Umbilical cord (tissue), 1 donor: ENCODE measurements at regions not wholly inside any gene's neighbourhood (a gene's known extent, or its start where the extent isn't known, plus 50 kb on each side); places are given as distances from the start of the nearest gene placed in this dataset.
A peak's percentile ranks its signal among the peaks of the same experiment; 100 is the strongest.

Experiments used
- DNase-seq: peaks from one replicate; pipeline ENCODE4 v3.0.0-alpha.2; 2015; ENCODE audit warnings: low spot score

DNA sequence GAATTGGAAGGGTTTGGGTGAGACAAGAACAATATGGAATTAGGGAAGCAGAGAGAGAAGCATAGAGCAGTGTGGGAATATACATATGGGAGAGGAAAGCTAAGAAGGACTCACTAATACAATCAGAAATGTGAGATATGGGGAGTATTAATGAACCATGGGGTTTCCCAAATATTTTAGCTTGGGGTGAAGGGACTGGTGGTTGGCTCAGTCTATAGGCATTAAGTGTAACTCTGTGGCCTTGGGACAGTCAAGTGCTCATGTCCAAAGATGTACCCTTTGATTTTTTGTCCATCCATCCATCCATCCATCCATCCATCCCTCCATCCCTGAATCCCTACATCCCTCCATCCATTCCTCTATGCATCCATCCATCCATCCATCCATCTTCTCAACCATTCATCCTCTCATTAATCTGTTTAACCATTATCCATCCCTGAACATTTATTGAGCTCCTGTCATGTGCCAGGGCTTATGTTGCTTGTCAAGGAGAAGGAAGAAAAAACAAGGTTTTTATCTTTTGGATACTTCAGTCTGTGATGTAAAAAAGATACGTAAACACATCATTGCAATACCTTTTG, 263.4 kb upstream of the CHD6 start:
- DNase-seq = no peak

GRCh38 chr20:41879123-41879522, 260.9 kb upstream of the CHD6 start:
- no peak for DNase-seq

- DNase-seq = no peak
Observed at GRCh38 chr20:41877911-41878310, 259.7 kb upstream of the CHD6 start.

- no peak for DNase-seq
Observed at GRCh38 chr20:41874658-41875057, 256.5 kb upstream of the CHD6 start.

DNA sequence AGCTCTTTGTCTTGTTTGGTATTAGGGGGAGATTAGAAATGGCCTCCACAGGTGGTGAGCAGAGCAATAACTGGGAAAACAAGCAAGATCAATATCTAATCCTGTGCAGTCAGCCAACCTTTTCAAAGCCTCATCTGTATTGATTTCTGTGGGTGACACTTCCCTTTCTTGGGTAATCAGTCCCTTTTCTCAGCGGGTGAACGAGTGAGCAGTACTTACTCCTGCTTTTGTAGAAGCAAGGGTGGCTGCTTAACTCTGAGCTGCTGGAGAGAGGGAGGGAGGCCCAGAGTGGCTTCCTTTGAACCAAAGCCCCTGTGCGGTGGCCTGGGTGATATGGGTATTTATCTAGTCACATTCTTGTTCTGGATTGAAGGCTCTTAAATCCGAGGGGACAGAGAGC, 254.8 kb upstream of the CHD6 start:
- no peak for DNase-seq

GRCh38 chr20:41870869-41871462, 252.8 kb upstream of the CHD6 start:
- no peak for DNase-seq

- DNase-seq = no peak
Observed at GRCh38 chr20:41869261-41869660, 251.1 kb upstream of the CHD6 start.

GRCh38 chr20:41865938-41866337, 247.8 kb upstream of the CHD6 start:
- DNase-seq = no peak

DNA sequence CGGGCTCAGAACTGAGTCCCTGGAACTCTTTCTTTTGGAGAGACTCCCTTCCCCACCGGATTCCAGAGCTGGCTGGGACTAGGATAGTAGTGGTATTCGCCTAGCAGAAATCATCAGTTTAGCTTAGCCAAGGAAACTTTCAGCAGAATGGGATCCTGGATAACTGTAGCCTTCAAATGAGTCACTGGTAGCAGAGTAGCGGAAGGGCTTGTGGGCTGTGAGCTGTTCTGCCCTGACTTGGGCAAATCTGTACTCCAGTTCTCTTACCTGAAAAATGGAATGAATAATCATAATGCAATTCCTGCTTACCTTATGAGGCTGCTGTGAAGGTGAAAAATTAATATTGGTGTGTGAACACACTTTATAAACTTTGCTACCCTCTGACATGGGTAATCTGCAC, 244.3 kb upstream of the CHD6 start:
- DNase-seq = peak; percentile 9

DNA sequence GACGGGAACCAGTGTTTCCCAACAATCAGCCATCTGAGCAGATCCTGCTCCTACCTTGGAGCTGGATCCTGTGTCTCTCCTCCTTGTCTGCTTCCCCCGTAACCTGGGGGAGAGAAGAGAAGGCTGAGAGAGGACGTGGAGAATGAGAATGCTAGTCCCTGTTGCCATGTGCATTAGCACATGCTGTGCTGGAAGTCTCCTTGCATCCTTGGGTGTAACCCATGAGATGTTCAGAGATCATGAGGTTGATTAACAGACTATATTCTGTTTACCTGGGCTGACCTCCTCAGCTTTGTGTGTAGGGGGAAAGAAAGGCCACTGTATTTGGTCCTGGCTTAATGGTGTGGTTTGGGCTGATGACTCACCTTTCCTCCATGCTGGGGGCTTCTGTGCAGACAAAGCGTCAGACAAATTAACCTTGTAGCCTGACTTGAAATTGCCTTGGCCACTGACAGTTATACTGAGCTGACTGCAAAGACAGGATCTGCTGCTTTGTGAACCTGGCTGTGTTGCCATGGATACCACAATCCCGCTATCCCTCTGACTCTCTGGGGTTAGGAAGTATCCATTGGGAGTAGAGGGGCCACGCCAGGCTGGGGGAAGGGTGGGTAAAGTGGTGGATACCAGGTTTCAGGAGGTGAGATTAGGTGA, 243.7 kb upstream of the CHD6 start:
- DNase-seq = no peak

DNA sequence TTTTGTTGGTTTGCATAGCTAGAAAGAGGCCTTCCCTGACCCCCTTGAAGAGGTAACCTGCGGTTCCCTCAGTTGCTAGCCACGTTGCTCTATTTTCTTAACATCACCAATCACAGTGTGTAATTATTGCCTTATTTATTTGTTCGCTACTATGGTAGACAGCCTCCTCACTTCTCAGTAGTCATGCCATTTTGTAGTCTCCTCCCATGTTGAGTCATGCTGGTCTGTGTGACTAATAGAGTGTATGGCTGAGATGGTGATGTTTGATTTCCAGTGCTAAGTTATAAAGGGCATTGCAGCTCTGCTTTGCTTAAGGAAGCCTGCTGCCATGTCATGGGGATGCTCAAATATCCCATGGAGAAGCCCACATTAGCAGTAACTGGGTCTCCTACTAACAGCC, 236.6 kb upstream of the CHD6 start:
- no peak for DNase-seq

DNA sequence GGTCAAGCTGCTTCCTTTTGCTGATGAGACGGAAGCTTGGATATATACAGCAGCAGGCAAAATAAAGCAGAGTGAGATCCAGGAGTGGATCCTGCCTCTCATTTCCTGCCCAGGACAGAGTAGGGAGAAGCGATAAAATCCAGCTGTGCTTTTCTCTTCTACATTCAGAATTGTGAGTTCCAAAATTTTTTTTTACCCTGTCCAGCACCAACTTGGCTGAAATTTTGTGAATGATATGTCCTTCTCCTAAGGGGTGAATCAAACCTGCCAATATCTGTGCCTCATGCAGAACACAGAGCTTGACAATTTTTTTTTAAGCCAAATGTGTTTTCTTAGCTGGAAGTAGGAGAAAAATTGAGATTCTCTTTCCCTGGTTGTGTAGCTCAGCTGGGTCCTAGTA, 235.6 kb upstream of the CHD6 start:
- DNase-seq = peak; percentile 5

DNA sequence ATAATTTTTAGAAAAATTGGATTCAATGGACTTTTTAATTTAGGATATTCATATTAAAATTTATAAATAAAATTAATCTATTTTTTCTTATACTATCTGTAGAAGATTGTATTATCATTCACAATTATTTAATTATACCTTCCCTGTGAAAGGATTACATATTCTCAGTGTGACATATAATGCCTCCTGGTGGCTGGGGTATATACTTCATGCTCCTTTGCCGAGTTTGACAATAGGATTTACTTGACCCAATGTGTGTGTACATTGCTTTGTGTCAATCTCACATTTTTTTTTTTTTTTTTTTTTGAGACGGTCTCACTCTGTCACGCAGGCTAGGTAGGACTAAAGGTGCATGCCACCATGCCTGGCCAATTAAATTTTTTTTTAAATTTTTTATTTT, 230.0 kb upstream of the CHD6 start:
- DNase-seq = no peak

GRCh38 chr20:41837669-41838224, 219.6 kb upstream of the CHD6 start:
- no peak for DNase-seq

DNA sequence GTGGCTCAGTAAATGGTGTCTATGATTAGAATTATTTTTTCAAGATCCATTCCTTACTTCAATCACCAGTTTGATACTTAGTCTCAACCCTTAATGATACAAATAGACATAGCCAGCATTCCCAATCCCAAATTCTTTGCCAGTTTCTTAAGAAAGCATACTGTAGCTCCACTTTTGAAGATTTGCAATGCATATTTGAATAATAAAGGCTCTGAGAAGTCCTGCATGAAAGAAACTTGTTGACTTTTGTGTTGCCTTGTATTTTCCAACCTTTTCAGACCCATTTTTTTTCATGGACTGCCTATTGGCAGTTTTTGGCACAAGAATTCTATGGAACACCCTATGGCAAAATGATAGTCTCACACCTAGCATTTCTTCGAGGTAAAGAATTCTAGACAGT, 215.6 kb upstream of the CHD6 start:
- DNase-seq = no peak

DNA sequence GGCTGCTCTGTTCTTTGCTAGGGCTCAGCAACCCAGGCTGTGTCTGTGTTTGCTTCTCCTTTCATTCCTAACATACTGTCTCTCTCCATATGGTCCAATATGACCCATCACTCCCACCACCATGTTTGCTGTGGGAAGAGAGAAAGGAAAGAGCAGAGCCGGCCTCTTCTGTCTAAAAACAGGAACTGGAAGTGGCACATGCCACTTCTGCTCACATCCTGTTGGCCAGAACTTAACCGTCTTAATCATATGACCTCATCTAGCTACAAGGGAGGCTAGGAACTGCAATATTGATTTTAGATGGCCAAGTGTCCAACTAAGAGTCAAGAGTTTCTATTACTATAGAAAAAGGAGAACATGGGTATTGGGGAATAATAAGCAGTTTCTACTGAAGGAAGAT, 212.5 kb upstream of the CHD6 start:
- DNase-seq = no peak

DNA sequence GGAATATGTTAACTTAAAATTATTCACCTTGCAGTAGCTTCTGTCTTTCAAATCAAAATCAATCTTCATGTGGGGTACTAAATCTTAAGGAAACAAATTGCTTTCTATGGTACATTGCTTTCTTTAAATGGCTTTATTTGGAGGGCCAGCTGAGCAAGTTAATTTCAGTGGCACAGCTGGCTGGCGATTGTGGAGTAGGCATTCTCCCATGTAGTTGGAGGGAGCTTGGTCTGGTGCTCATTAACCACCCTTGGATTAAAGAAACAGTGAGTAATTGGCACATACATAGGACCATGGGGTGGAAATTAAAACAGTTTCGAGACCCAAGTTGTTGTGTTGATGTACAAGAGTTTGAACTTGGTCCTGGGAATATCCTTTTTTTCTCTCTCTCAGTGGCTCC, 201.3 kb upstream of the CHD6 start:
- DNase-seq = no peak

- no peak for DNase-seq
Observed at GRCh38 chr20:41818991-41819390, 200.8 kb upstream of the CHD6 start.

- no peak for DNase-seq
Observed at GRCh38 chr20:41818369-41818768, 200.2 kb upstream of the CHD6 start.

DNA sequence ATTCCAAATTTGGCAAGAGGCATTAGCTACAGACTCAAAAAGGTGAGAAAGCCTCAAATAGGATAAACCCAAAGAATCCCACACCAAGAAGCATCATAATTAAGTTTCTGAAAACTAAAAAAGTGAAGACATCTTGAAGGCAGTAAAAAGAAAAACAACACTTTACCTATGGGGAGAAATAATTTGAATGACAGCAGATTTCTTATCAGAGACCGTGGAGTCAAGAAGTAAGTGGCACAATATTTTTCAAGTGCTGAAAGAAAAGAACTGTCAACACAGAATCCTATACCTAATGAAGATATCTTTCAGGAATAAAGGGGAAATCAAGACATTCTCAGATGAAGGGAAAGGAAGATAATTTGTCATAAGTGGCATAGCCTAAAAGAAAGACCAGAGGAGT, 193.3 kb upstream of the CHD6 start:
- DNase-seq = no peak

GRCh38 chr20:41800040-41800439, 181.9 kb upstream of the CHD6 start:
- no peak for DNase-seq

DNA sequence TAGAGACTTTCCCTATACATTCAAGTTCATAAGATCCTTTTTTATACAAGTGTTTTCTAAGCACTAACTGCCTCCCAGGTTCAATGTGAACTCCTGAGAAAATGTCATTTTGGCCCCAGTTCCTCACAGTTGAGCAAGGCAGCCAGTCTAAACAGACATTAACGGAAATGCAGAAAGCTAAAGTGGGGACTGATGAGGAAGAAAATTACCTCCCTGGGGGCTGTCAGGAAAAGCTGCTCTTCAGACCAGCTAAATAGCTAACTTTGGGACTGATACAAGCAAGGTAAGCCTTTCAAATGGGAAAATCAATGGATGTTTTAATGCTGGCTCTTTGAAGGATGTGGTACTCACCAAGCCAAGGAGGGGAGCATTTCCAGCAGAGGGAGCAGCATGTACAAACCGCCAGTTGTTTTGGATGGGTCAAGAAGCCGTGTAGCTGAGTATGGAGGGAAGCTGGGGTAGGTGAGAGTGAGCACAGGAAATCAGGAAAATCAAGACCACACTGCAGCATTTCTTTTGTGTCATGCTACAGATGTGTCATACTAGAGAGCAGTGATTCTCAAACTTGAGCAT, 180.8 kb upstream of the CHD6 start:
- no peak for DNase-seq

DNA sequence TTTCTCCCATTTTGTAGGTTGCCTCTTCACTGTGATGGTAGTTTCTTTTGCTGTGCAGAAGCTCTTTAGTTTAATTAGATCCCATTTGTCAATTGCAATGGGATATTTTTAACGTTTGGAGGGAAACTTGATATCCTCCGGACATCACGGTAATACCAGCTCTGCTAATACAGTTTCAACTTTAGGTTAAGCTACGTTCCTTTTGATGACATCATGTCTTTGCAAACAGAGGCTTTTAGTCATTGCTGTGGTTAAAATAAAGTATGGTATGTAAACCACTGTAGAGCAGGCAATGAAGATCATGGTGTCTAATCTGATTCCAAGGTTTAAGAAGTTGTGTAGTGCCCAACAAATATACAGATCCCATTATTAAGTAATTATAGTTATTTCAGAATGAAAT, 168.0 kb upstream of the CHD6 start:
- DNase-seq = no peak
